RWPE1 (cell line): ENCODE measurements at regions not wholly inside any gene's neighbourhood (a gene's known extent, or its start where the extent isn't known, plus 50 kb on each side); places are given as distances from the start of the nearest gene placed in this dataset.

Experiments used
- CTCF ChIA-PET: fragments of 350-600 bp; sonication (Branson Sonifier 250); formaldehyde crosslinking; extraction: SDS; loops from one replicate; lab custom pipeline; 2021; lab: Yijun Ruan, JAX
- POLR2A ChIA-PET: fragments of 400-600 bp; formaldehyde crosslinking; extraction: SDS; loops from one replicate; lab custom pipeline; 2020; ENCODE audit warnings: antibody characterized with exemption; ENCODE audit not compliant: low non-redundant PET; lab: Yijun Ruan, JAX
- DNase-seq: peaks from one replicate; pipeline ENCODE4 v3.0.0; 2012; ENCODE audit warnings: low spot score
- H3K27ac ChIP-seq: fragments of 450-650 bp; 2 replicates; pipeline ENCODE4 v1.5.1; 2017
- CTCF ChIP-seq: fragments of 450-650 bp; conservative IDR thresholded peaks from 2 replicates; pipeline ENCODE4 v1.5.1; 2017; ENCODE audit warnings: low read depth, mild to moderate bottlenecking

- no peak for DNase-seq
- no peak for TF ChIP-seq CTCF
- POLR2A ChIA-PET, result no interaction called here
- CTCF ChIA-PET, result no interaction called here
- no peak overlapping the region for H3K27ac ChIP-seq
Measured at GRCh38 chrX:6852121-6852520, 295.4 kb upstream of the STS start.

GRCh38 chrX:6851140-6851539 lies 296.4 kb upstream of the STS start:
- DNase-seq, result no peak
- no peak for TF ChIP-seq CTCF
- ChIA-PET CTCF (no interaction called here), POLR2A (no interaction called here)
- no peak overlapping the region for H3K27ac ChIP-seq

GRCh38 chrX:6849716-6850414 lies 297.6 kb upstream of the STS start:
- no peak overlapping the region for H3K27ac ChIP-seq
- CTCF ChIA-PET, result no interaction called here
- TF ChIP-seq CTCF, result no peak
- no peak for DNase-seq
- POLR2A ChIA-PET, result no interaction called here

- ChIA-PET POLR2A (no interaction called here), CTCF (no interaction called here)
- H3K27ac ChIP-seq, result no peak overlapping the region
- TF ChIP-seq CTCF, result no peak
- no peak for DNase-seq
Measured at GRCh38 chrX:6832619-6833018, 297.7 kb upstream of the VCX3A start.

GRCh38 chrX:6826856-6827255 lies 291.9 kb upstream of the VCX3A start:
- ChIA-PET CTCF (no interaction called here), POLR2A (no interaction called here)
- TF ChIP-seq CTCF, result no peak
- H3K27ac ChIP-seq, result no peak overlapping the region
- DNase-seq, result no peak

GRCh38 chrX:6821730-6822129 lies 286.8 kb upstream of the VCX3A start:
- ChIA-PET CTCF (no interaction called here), POLR2A (no interaction called here)
- no peak for TF ChIP-seq CTCF
- DNase-seq, result no peak
- no peak overlapping the region for H3K27ac ChIP-seq
